ENCODE measurements at regions not wholly inside any gene's neighbourhood (a gene's known extent, or its start where the extent isn't known, plus 50 kb on each side); places are given as distances from the start of the nearest gene placed in this dataset.

- no peak for ATAC-seq
Measured at GRCh38 chr22:49119551-49119952, 708.1 kb downstream of the BRD1 start.

DNA sequence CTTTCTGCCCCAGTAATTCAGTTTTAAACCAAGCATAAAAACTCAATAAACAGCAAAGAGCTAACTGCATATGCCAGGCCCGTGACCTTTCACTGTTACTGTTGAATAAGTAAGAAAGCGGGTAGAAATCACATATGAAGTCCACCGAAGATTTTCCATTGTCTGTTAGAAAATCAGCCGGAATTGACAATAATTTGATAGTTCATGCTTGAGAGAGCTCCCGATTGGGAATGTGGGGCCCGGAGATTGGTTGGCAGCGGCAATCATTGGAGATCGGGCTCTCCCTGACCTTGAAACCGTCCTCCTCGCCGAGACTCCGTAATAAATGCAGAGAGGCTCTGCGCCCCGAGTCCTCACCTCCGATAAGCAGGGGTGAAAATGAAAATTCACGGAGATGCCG is 709.6 kb downstream of the BRD1 start:
- no peak for ATAC-seq
- no peak for TF ChIP-seq ZFP30 (CRISPR knock-in tag; IDR thresholded peaks at IDR 0.05)
- no peak for TF ChIP-seq TCF4 (CRISPR knock-in tag; IDR thresholded peaks at IDR 0.05; ENCODE audit: borderline replicate concordance)
- no peak for TF ChIP-seq CSRNP3 (CRISPR knock-in tag; IDR thresholded peaks at IDR 0.05)
- no peak for TF ChIP-seq ZNF70 (CRISPR knock-in tag; IDR thresholded peaks at IDR 0.05)
- TF ChIP-seq ESRRG (CRISPR knock-in tag; IDR thresholded peaks at IDR 0.05) = no peak
- no peak for TF ChIP-seq SNAI2 (CRISPR knock-in tag; IDR thresholded peaks at IDR 0.05)
- no peak for TF ChIP-seq POU6F1 (CRISPR knock-in tag; IDR thresholded peaks at IDR 0.05; ENCODE audit: borderline replicate concordance, low read depth)
- no peak for TF ChIP-seq ZC3H10 (CRISPR knock-in tag; IDR thresholded peaks at IDR 0.05)
- no peak for TF ChIP-seq ISL1 (CRISPR knock-in tag; IDR thresholded peaks at IDR 0.05)

More at GRCh38 chr22:49119551-49119952, 708.1 kb downstream of the BRD1 start:
- TF ChIP-seq ZFP30 (CRISPR knock-in tag; IDR thresholded peaks at IDR 0.05) (no peak), ISL1 (CRISPR knock-in tag; IDR thresholded peaks at IDR 0.05) (no peak), POU6F1 (CRISPR knock-in tag; IDR thresholded peaks at IDR 0.05; ENCODE audit: borderline replicate concordance, low read depth) (no peak), SNAI2 (CRISPR knock-in tag; IDR thresholded peaks at IDR 0.05) (no peak), RARB (CRISPR knock-in tag; IDR thresholded peaks at IDR 0.05) (no peak), ZFP3 (CRISPR knock-in tag; IDR thresholded peaks at IDR 0.05) (no peak), OSR1 (CRISPR knock-in tag; IDR thresholded peaks at IDR 0.05) (no peak), TSHZ2 (CRISPR knock-in tag; IDR thresholded peaks at IDR 0.05) (no peak), GLIS3 (CRISPR knock-in tag; IDR thresholded peaks at IDR 0.05) (no peak), ESRRG (CRISPR knock-in tag; IDR thresholded peaks at IDR 0.05) (no peak), PPARA (CRISPR knock-in tag; IDR thresholded peaks at IDR 0.05; ENCODE audit: borderline replicate concordance) (no peak), ARNTL (CRISPR knock-in tag; IDR thresholded peaks at IDR 0.05; ENCODE audit: borderline replicate concordance, low read depth) (no peak), CREB5 (CRISPR knock-in tag; IDR thresholded peaks at IDR 0.05; ENCODE audit: low read depth) (no peak), ZNF565 (CRISPR knock-in tag; conservative IDR thresholded peaks at IDR 0.05; ENCODE audit: low read depth) (no peak), CSDC2 (CRISPR knock-in tag; IDR thresholded peaks at IDR 0.05) (no peak), TOX (CRISPR knock-in tag; IDR thresholded peaks at IDR 0.05; ENCODE audit: borderline replicate concordance) (no peak), CSRNP3 (CRISPR knock-in tag; IDR thresholded peaks at IDR 0.05) (no peak), ZNF70 (CRISPR knock-in tag; IDR thresholded peaks at IDR 0.05) (no peak), BACH2 (CRISPR knock-in tag; IDR thresholded peaks at IDR 0.05; ENCODE audit: borderline replicate concordance) (no peak)
- TF ChIP-seq, protein P1, sequence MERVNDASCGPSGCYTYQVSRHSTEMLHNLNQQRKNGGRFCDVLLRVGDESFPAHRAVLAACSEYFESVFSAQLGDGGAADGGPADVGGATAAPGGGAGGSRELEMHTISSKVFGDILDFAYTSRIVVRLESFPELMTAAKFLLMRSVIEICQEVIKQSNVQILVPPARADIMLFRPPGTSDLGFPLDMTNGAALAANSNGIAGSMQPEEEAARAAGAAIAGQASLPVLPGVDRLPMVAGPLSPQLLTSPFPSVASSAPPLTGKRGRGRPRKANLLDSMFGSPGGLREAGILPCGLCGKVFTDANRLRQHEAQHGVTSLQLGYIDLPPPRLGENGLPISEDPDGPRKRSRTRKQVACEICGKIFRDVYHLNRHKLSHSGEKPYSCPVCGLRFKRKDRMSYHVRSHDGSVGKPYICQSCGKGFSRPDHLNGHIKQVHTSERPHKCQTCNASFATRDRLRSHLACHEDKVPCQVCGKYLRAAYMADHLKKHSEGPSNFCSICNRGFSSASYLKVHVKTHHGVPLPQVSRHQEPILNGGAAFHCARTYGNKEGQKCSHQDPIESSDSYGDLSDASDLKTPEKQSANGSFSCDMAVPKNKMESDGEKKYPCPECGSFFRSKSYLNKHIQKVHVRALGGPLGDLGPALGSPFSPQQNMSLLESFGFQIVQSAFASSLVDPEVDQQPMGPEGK (CRISPR knock-in tag; IDR thresholded peaks at IDR 0.05; ENCODE audit: borderline replicate concordance) = no peak

All from SK-N-SH treated with all-trans-retinoic acid at 6 μM for 48 hours (cell line).